DND-41 (cell line): ENCODE measurements at regions not wholly inside any gene's neighbourhood (a gene's known extent, or its start where the extent isn't known, plus 50 kb on each side); places are given as distances from the start of the nearest gene placed in this dataset.

ENCODE experiments used
- ATAC-seq: fragments of 200-7000 bp; cut with Tn5 transposase; 3 replicates; pipeline ENCODE4 v1.9.1; 2021; ENCODE audit warnings: low read depth; ENCODE audit not compliant: insufficient read depth
- DNase-seq: peaks from one replicate; pipeline ENCODE4 v3.0.0-alpha.2; 2020
- H2AFZ ChIP-seq: 2 replicates; pipeline ENCODE4 v1.6.0; 2012; ENCODE audit warnings: low read depth, low read length
- H3K27ac ChIP-seq: 2 replicates; pipeline ENCODE4 v1.5.1; 2012; ENCODE audit warnings: low read length, inconsistent platforms
- H3K27me3 ChIP-seq: fragments of 200-600 bp; sonication (generic); 2 replicates; pipeline ENCODE4 v1.6.0; 2012; ENCODE audit warnings: low read length, mild to moderate bottlenecking, inconsistent platforms; ENCODE audit not compliant: insufficient read depth, poor library complexity
- H3K36me3 ChIP-seq: 2 replicates; pipeline ENCODE4 v1.5.1; 2012; ENCODE audit warnings: low read length, inconsistent platforms; ENCODE audit not compliant: insufficient read depth
- H3K4me1 ChIP-seq: 2 replicates; pipeline ENCODE4 v1.5.1; 2012; ENCODE audit warnings: mild to moderate bottlenecking, low read length; ENCODE audit not compliant: insufficient read depth
- H3K4me2 ChIP-seq: 2 replicates; pipeline ENCODE4 v1.6.0; 2012; ENCODE audit warnings: mild to moderate bottlenecking, moderate library complexity, low read length, inconsistent platforms; ENCODE audit not compliant: insufficient read depth
- H3K4me3 ChIP-seq, 2 experiments: fragments of 200-600 bp in 1 of 2; shearing (Covaris generic) in 1 of 2; 2 replicates each; pipeline ENCODE4 v1.5.1; 2012 to 2016; ENCODE audit warnings: inconsistent platforms in 2 of 2, low read length in 2 of 2, mild to moderate bottlenecking in 2 of 2, low read depth in 1 of 2, moderate library complexity in 1 of 2
- H3K79me2 ChIP-seq: 2 replicates; pipeline ENCODE4 v1.6.0; 2012; ENCODE audit warnings: low read length, inconsistent platforms; ENCODE audit not compliant: insufficient read depth
- H3K9ac ChIP-seq: 2 replicates; pipeline ENCODE4 v1.6.0; 2012; ENCODE audit warnings: low read depth, mild to moderate bottlenecking, inconsistent platforms, low read length, moderate library complexity
- H3K9me3 ChIP-seq: 2 replicates; pipeline ENCODE4 v1.5.1; 2012; ENCODE audit warnings: low read length, moderate library complexity, mild to moderate bottlenecking, inconsistent platforms; ENCODE audit not compliant: insufficient read depth, severe bottlenecking
- H4K20me1 ChIP-seq: 2 replicates; pipeline ENCODE4 v1.6.0; 2012; ENCODE audit warnings: low read length; ENCODE audit not compliant: insufficient read depth
- EZH2 ChIP-seq: IDR thresholded peaks from 3 replicates; pipeline ENCODE4 v1.6.1; 2012; ENCODE audit warnings: borderline replicate concordance, low read depth, mild to moderate bottlenecking, moderate library complexity, low read length, inconsistent platforms; ENCODE audit not compliant: severe bottlenecking
- TF ChIP-seq, protein P1 (sequence below): IDR thresholded peaks from 2 replicates; pipeline ENCODE4 v1.5.1; 2012; ENCODE audit warnings: borderline replicate concordance, low read length, moderate library complexity, mild to moderate bottlenecking; ENCODE audit not compliant: poor library complexity, severe bottlenecking; ENCODE audit errors: extremely low read depth

DNA sequence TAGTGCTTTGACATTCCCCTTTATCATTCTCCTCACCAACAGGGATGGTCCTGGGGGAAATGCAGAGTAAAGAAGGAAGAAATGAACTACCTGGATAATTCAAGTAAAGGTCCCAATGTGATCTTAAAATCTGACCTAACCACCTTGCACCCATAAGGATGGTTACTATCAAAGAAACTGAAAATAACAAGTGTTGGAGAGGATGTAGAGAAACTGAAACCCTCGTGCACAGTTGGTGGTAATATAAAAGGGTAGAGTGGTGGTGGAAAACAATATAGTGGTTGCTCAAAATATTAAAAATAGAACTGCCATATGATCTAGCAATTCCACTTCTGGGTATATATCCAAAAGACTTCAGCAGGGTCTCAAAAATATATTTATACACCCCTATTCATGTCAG lies 298.6 kb upstream of the PPARGC1A start:
- no peaks in the 10 kb centered on the region for H3K9me3 ChIP-seq
- H3K27ac ChIP-seq: no peak overlapping the region
- H2AFZ ChIP-seq: no peak overlapping the region
- no peak for ATAC-seq
- no peaks in the 10 kb centered on the region for H4K20me1 ChIP-seq
- no peaks in the 10 kb centered on the region for H3K79me2 ChIP-seq
- no peak for TF ChIP-seq EZH2
- TF ChIP-seq, protein P1, sequence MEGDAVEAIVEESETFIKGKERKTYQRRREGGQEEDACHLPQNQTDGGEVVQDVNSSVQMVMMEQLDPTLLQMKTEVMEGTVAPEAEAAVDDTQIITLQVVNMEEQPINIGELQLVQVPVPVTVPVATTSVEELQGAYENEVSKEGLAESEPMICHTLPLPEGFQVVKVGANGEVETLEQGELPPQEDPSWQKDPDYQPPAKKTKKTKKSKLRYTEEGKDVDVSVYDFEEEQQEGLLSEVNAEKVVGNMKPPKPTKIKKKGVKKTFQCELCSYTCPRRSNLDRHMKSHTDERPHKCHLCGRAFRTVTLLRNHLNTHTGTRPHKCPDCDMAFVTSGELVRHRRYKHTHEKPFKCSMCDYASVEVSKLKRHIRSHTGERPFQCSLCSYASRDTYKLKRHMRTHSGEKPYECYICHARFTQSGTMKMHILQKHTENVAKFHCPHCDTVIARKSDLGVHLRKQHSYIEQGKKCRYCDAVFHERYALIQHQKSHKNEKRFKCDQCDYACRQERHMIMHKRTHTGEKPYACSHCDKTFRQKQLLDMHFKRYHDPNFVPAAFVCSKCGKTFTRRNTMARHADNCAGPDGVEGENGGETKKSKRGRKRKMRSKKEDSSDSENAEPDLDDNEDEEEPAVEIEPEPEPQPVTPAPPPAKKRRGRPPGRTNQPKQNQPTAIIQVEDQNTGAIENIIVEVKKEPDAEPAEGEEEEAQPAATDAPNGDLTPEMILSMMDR: no peak
- DNase-seq: no peak
- no peaks in the 10 kb centered on the region for H3K36me3 ChIP-seq
- H3K4me3 ChIP-seq: no peak overlapping the region
- no peak overlapping the region for H3K4me2 ChIP-seq
- H3K4me1 ChIP-seq: no peaks in the 10 kb centered on the region
- no peak overlapping the region for H3K9ac ChIP-seq
- H3K27me3 ChIP-seq: no peaks in the 10 kb centered on the region

DNA sequence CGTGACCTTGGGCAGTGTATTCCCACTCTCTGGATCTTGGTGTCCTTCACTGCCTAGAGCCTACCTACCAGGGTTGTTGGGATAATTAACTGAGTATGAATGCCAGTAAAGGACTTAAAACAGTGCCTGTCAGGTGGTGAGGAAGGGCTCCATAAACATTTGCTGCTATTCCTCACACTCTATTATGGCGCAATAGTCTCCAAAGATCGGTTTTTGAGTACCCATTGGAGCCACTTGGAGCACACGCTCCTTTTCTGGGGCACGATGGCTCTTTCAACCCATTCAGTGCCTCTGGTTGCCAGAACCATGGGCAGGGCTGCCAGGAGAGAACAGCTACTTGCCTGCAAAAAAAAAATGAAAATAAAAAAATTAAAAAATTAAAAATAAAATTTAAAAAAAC lies 296.6 kb upstream of the PPARGC1A start:
- no peak for ATAC-seq
- TF ChIP-seq, protein P1: no peak
- TF ChIP-seq EZH2: no peak
- Histone ChIP-seq H3K36me3 (no peaks in the 10 kb centered on the region), H3K4me2 (no peak overlapping the region), H3K79me2 (no peaks in the 10 kb centered on the region), H3K27me3 (no peaks in the 10 kb centered on the region), H3K4me3 (no peak overlapping the region), H2AFZ (no peak overlapping the region), H3K4me1 (no peaks in the 10 kb centered on the region), H3K9ac (no peak overlapping the region), H3K27ac (no peak overlapping the region), H4K20me1 (no peaks in the 10 kb centered on the region), H3K9me3 (no peaks in the 10 kb centered on the region)
- DNase-seq: no peak

DNA sequence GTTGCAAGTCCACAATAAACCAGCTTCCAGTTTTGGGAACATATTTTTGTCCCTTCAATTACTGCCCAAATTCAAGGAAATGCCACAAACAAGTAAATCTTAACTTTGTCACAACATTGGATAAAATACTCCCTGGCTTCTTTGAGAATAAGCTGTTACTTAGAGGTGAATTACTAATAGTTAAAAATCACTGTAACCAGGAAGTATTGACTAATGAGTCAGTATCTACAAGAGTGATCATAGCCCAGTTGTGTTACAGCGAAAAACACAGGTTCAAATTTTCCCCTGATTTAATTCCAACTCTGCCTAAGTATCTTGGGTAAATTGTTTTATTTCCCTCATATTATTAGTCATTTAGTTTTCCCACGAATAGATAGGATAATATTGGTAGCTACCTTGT lies 291.2 kb upstream of the PPARGC1A start:
- no peak for TF ChIP-seq EZH2
- TF ChIP-seq, protein P1: no peak
- Histone ChIP-seq H3K9me3 (no peaks in the 10 kb centered on the region), H3K4me2 (no peak overlapping the region), H2AFZ (no peak overlapping the region), H3K9ac (no peak overlapping the region), H3K36me3 (no peaks in the 10 kb centered on the region), H3K4me1 (no peaks in the 10 kb centered on the region), H4K20me1 (no peaks in the 10 kb centered on the region), H3K4me3 (no peak overlapping the region), H3K27me3 (no peaks in the 10 kb centered on the region), H3K79me2 (no peaks in the 10 kb centered on the region), H3K27ac (no peak overlapping the region)
- DNase-seq (no peak), ATAC-seq (no peak)

DNA sequence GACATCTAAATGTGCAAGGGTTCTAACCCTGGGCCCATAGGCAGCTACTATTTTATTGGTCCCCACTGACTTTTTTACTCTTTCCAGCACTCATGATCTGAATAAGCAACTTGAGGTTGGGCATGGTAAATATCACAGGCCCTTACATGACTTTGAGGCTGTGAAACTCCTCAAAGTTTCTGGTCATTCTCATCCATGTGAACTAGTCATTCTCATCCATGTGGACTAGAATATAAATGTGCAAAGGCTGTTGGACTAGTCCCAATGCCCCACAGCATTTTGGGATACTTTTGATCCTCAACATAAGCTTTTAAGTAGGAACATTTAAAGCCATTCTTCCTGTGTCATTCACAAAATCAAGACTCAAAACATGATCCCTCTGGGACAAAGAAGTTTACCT lies 290.7 kb upstream of the PPARGC1A start:
- no peak overlapping the region for H2AFZ ChIP-seq
- DNase-seq: no peak
- no peaks in the 10 kb centered on the region for H3K27me3 ChIP-seq
- no peaks in the 10 kb centered on the region for H3K36me3 ChIP-seq
- no peak overlapping the region for H3K9ac ChIP-seq
- no peak overlapping the region for H3K27ac ChIP-seq
- H4K20me1 ChIP-seq: no peaks in the 10 kb centered on the region
- H3K79me2 ChIP-seq: no peaks in the 10 kb centered on the region
- TF ChIP-seq EZH2: no peak
- TF ChIP-seq, protein P1: no peak
- no peak overlapping the region for H3K4me2 ChIP-seq
- no peak for ATAC-seq
- H3K4me3 ChIP-seq: no peak overlapping the region
- H3K9me3 ChIP-seq: no peaks in the 10 kb centered on the region
- H3K4me1 ChIP-seq: no peaks in the 10 kb centered on the region
